NCI-H69 (cell line): ENCODE measurements at regions not wholly inside any gene's neighbourhood (a gene's known extent, or its start where the extent isn't known, plus 50 kb on each side); places are given as distances from the start of the nearest gene placed in this dataset.

Experiments used
- DNase-seq: peaks from one replicate; lab custom pipeline; 2025; lab: John Stamatoyannopoulos, UW

DNA sequence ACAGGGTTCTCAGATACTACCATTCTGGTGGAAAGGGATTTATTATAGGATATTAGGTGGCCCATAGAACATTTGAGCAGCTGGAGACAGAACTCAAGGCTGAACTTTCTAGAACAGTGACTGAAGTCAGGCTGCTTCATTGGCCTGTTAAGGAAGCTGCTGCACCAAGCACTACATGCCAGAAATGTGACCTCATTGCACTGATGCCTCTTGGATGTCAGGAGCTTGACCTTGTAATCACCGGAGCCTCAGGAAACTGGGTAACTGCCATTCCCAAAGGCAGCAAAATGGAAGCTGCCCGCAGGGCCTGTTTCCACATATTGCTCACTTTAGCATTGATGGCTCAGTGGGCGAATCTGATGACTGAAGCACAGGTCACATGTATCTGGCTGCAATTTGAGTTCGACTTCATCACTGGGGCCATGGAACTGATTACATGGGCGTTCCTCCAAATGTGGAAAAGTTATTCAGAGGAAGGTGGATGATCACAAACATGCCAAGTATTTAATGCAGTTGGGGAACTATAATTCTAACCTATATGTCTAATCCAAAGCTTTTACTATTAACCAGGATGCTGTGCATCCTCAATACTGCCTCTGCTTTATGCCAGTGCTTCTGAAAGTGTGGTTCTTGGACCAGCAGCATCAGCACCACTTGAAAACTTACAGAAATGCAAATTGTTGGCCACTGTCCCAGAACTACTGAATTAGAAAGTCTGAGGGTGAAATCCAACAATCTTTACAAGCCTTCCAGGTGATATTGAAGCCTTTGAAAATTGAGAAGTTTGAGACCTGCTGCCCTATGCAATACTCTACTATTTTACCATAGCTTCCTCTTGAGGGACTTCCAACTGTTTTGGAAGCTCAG lies 337.2 kb upstream of the NAV3 start:
- DNase-seq: no peak

DNA sequence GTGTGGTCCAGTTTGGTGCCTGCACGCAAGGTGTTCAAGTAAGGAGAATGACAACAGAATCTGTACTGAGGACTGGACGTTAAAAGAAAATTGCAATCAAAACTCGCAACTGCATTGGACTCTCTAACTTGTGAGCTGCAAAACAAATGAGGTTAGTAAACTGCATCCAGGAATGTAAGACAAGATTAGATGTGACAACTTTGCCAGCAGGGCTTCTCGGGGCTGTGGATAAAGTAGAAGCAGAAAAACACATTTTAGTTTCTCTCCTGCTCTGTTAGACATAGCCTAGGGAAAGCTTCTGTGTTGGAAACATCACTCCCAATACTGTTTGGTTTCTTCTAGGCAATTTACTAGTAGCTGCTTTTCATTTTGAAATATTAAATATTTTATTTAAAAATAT lies 338.2 kb upstream of the NAV3 start:
- no peak for DNase-seq

DNA sequence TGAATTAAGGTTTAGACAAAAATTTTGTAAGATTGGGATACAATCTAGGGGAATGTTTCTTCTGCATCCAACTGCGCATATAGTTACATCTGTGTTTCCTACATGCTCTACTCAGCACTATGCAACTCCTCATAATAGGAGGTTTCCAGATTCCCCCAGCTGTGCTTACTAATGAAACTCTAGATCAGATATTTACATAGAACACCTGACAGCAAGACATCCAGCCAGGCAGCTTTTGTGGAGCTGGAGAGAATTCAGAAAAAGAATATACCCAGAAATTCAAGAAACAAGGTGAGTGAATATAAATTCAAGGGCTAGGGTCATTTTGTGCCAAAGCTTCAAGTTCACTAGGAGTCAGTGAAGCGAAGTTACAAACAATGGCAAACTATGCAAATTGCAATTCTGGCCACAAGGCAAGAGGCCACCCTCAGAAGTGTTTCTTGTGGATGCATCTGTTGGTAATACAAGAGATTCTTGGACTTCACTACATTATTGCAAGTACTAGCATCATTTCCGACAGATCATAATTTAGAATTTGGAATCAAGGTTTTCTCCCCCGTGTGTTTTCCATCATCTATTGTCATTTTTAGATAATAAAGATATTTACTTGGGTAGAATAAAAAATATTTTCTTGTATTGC lies 341.2 kb upstream of the NAV3 start:
- DNase-seq: peak; percentile 53

DNA sequence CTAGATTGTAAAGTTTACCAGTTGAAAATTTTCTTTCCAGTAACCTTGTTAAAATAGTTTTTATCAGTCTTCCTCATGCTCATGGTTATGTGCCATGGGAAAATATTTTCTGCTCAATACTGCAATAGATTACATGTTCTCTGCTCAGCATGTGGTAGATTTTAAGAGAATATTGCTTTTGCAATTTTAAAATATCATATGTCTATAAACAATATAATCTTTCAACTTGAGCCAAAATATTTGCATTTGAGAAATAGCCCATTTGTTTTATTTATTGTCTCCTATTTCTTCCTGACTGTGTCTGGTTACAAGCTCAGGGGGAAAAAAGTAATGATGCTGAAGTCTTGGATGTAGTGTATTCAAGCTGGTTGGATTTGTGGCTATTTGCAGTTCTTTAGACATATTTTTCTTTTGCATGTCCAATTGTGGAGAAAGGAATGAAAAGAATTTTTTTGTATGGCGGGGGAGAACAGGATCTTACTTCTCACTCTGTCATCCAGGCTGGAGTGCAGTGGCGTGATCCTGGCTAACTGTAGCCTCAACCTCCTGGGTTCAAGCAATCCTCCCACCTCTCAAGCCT lies 342.6 kb upstream of the NAV3 start:
- DNase-seq: no peak

DNA sequence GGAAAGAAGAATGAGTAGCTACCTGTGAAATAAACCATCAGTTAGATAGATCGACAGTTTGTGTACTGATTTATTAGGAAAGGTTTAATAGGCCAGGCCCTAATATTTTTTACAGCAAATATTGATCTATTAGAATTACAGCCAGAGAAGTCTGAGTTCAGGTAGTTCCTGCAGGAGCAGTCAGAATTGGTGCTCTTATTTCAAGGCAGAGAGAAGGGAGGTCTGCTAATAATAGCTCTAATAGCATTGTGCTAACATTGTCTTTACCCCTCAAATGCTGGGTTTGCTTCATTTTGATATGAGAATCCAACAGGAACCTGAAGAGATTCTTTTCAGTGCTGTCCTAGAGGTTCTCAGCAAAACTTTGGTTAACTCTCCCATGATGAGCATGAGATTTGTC lies 343.8 kb upstream of the NAV3 start:
- no peak for DNase-seq

DNA sequence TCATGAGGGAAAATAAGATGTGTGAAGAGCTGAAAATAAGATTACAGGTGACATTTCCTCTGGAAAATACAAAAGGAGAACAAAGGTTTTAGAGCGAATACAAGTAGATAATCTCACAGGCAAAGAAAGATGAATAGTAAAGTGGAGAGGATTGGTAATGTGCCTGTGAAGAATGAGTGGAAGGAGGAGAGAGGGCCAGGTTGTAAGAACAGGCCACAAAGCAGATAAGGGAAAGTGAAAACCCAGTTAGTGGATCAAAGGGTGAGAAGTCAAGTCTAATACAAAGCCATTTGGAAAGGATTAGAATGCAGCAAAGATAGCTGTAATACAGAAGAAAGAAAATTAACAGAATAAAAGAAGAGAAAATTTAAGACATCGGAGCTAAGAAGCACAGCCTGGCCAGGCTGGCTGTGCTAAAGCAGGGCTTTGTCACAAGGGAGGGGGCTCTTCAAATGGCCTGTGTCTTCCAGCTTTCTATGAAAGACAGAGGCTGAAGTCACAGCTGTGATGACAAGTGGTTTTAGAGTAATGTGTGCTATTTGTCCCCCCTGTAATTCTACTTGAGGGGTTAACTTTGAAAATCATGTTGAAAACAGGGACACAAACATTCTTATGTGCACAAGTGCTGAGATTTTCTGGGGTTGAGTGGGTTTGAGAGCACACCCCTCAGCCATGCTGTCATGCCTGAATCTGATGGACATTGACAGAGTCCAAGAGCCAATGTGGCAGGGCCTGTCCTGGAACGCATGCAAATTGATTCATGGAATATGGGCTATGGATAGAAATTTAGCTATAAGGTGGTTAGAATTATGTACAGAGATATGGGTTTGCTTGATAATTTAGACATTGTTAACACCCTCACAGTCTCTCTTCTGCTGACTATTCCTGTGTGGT lies 344.5 kb upstream of the NAV3 start:
- DNase-seq: no peak

DNA sequence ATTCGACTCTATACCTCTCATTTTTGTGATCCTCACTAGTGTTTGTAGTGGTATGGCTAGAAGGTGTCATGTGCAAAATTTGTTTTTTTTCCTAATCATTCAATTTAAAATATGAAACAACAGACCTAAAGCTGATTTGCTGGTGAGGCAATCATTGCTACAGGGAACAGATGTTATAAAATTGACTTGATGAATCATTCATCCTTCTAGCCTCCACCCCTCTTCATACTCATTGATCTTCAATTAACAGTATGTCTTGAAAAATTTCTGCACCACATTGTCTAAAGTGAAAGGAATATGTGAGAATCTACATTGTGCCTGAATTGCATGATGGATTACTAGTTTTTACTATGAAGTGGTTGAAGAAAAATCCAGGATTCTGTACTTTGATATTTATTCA lies 349.0 kb upstream of the NAV3 start:
- no peak for DNase-seq

DNA sequence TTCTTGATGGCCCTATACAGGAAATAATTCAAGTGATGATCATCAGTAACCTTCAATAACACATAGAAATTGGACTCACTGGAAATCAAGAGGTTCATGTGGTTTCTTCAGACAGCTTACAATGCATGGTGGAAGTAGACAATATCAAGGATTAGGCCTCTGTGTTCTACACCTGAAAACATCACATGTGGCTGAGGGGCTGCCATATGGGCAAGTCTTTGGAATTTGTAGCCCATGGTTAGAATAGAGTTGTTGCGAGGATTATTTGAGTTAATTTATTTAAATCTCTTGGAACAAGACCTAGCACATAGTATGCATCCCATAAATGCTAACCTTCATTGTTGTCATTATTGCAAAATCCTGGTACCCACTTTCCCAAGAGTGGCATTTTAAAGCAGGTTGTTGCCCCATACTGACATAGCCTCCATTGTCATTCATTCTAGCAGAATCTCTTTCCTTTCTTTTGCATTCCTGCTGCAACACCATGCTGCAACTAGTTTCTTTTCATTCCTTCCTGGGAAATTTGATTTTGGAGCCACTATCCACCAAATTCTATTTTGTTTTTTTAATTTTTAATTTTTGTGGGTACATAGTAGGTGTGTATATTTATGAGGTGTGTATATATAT lies 352.7 kb upstream of the NAV3 start:
- DNase-seq: no peak

DNA sequence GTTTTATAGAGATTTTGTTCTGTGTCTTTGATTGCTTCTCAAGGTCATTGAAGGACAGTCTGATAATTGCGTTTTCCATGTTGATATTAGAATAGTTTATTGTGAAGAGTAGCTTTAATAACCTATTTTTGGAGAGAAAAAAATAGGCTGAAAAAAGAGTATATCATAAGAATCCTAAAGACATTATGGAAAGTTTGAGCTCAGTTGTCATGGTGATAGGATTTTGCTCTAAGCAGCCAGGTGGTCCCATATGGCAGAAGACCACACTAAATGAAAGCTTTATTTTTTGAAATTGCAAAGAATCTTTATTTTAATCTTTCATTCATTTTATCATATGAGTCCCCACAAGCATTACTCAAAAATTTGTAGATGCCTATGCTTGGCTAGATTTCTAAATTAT lies 358.9 kb upstream of the NAV3 start:
- no peak for DNase-seq

DNA sequence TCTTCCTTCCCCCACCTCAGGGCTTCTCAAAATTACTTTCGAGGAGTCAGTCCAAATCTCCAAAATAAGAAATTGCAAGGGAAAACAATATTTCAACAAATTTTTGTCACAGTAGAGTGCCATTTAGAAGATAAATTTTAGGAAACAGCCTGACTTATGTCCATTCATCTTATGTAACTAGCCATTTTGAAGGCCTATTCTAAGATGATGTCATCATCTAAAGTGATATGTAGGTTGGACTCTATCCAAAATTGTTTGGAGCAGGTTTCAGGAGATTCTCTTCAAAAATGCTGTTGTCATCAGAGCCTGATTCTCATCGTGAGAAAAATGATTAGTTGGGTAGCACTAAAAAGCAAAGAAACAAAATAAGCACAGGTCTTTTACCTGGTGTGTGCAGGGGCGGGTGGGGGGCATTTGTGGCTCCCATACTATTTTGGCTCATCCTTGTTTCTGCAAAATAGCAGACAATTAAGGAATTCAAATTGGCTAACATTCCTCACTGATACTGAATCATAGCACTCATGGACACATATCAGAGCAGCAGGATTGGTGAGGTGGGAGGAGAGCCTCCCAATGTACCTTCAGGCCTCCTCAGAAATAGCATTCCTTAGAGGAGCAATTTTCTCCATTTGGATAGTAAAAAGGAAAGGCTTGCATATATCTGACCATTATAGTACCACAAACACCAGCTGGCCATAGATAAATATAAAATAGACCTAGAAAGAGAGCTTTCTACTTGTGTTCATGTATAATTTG lies 360.9 kb upstream of the NAV3 start:
- DNase-seq: peak; percentile 2

DNA sequence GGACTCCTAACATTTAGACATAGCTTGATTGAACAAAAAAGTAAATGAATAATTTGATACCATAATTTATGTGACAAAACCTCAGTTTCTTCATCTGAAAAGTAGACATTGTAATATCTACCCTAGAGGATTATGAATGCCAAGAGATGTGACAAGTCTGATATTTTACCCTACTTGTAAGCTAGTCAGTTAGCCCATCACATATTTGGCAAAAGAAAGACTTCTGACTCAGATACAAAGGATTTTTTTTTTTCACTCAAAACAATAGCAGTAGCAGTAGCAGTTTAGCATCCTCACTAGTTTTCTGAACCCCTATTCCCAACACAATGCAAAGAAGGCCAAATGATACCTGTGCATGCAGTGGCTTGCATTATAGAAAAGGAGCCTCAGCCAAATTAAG lies 377.3 kb upstream of the E2F7 start:
- no peak for DNase-seq

DNA sequence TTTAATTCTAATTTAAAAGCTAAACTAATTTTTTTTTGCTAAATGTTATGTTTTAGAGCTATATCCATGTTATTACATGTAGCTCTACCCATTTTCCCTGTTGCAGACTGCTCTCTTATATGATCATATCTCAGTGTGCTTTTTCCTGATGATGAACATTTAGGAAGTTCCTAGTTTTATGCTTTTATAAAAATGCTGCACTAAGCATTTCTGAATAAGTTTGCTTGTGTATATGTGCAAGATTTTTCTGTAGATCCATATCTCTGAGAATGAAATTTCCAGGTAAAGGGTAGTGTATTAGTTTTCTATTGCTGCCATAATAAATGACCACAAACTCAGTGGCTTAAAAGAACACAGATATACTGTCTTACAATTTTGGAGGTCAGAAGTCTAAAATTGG lies 374.4 kb upstream of the E2F7 start:
- DNase-seq: no peak

DNA sequence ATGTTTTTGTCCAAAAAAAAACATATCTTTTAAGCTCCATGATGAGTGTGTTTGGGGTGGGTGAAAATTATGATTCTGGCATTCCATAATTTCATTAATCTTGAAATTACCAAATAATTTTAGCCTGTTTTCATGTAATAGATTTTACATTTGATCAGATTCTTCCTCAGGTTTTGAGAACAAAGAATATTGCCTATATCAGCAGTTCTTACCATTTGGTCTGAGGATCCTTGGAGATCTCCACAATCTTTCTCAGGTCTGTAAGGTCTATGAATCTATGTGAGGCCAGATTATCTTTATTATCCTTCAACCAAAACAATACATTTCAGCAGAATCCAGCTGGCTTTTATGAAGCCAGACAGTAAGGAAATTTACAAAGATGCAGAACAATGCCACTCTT lies 373.3 kb upstream of the E2F7 start:
- no peak for DNase-seq

DNA sequence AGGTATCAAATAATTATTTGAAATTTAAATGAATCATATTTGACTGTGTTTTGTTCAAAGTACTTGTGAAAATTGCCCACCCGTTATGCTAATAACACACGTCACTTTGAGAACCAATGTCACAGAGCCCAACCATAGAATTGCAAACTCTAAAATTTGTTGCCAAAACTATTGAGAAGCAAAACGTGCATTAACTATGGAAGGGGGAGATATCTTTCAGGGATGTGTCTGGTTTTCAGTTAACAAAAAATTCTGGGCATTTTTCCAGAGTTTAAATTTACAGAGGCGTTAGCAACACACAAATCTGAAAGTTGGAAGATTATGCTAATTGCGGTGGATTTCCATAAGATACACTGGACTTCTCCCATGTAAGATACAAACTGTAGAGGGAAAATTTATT lies 371.8 kb upstream of the E2F7 start:
- peak; percentile 2 for DNase-seq

DNA sequence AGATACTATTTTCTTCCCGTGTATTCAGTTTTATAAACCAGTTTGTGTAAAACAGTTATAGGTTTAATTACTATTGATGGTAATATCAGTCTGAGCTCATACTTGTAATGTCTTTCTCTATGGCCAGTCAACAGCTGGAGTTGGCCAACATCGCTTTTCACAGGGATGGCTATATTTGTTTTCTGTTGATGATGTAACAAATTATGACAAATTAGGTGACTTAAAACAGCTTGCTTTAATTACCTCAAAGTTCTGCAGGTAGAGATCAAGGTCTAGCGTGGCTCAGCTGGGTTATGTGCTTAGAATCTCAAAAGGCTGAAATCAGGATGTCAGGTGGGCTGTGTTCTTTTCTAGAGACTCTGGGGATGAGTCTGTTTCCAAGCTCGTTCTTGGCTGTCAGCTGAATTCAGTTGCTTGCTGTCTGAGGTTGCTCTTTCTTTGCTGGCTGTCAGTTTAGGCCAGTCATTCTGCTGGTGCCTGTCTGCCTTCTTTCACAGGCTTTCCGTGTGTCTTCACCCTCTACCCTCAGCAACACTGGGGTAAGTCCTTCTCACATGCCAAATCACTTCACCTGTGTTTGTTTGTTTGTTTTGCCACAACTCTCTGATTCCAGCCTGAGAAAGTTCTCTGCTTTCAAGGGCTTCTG lies 370.2 kb upstream of the E2F7 start:
- DNase-seq: peak; percentile 55

DNA sequence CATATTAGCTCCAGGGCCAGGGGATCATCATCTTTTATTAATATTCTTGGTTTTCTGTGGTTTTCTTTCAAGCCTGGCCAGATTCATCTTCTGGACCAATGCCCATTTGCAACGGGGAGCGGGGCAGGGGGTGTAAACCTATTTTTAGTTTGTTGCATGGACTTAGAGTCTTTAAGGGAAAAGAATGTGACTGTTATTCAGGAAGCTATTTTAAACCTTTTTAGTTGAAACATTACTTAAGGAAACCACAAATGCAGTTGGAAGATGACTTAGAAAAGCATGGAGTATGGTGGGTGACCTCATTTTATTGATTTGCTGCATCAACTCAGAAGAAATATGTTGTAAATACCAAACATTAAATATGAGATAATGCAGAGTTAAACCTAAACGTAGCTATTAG lies 368.4 kb upstream of the E2F7 start:
- no peak for DNase-seq

DNA sequence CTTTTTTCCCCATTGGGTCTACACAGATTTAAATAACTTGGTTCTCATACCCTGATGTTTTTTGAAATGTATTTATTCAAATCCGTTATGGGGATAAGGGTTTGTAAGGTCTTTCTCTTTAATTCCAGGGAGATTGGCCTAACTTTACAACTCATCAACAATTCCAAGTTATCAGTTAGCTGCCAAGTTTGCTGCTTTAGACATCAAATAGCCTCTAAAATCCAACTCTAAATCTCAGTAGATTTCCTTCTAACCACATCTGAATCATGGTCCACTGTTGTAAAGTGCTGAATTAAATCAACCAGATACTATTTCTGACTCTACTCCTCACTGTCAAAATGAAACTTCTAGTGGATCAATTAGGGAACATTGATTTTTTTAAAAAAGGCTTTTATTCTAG lies 364.1 kb upstream of the E2F7 start:
- DNase-seq: no peak

DNA sequence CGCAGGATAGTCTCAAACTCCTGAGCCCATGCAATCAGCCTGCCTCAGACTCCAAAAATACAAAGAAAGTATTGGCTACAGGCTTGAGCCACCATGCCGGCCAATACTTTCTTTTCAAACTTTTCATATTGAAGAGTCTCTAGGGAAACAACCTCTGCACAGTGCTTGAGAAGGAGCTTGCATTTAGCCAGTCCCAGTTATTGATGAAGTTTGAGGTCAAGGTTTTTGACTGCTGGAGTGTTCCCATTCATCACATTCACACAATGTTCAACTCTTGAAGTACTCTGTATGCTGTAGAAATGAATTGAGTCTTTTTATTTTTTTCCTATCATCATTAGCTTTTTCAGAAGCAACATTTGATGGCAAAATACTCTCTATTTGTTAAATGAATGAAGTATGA lies 355.8 kb upstream of the E2F7 start:
- no peak for DNase-seq

DNA sequence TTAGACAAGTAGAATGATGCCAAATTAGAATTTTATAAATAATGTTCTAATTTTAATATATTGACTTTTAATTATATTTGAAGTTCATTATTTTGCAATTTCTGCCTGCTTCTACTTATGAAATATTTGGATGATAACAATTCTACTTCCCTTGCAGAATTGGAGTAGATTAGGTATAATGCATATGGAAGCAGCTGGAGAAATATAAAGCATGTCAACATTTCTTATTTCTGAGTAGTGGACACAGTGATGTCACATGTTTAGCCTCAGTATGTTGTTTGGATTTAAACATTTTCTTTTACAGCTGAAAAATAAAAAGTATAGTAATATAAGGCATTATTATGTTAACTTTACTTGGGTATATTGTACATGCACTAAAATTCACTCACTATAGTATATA lies 344.2 kb upstream of the E2F7 start:
- no peak for DNase-seq

DNA sequence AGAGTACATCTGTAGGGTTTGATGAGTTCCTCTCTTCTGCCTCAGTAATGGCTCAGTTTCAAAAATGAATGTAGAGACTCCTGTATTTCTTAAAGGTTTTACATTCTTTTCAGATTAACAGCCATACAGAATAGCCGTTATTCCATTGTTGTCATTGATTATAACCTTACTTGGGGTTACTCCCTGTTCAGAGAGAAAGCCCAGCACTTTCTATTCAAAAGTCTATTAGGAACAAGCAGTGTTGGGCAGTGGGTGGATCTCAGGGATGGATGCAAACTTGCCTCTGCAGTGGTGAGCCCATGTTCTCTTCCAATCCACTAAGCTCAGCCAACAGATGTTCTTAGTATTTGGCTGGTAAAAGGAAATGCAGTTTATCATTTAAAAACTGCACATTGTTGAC lies 342.6 kb upstream of the E2F7 start:
- no peak for DNase-seq
